B cell (primary cell): ENCODE measurements at regions not wholly inside any gene's neighbourhood (a gene's known extent, or its start where the extent isn't known, plus 50 kb on each side); places are given as distances from the start of the nearest gene placed in this dataset.

ENCODE experiments used
- ATAC-seq: fragments of 200-7000 bp; cut with Tn5 transposase; one replicate; pipeline ENCODE4 v1.10.0; 2021; ENCODE audit warnings: low read depth, mild to moderate bottlenecking, moderate number of reproducible peaks, moderate library complexity
- CTCF ChIA-PET: fragments of 350-600 bp; sonication (Branson Sonifier 250); formaldehyde crosslinking; loops from one replicate; lab custom pipeline; 2021; ENCODE audit warnings: antibody characterized with exemption, inconsistent platforms; lab: Charles Lee
- POLR2A ChIA-PET: fragments of 350-600 bp; sonication (Branson Sonifier 250); formaldehyde crosslinking; loops from one replicate; lab custom pipeline; 2021; ENCODE audit warnings: antibody characterized with exemption; lab: Charles Lee
- DNase-seq: peaks from one replicate; pipeline ENCODE4 v3.0.0; 2013
- H2AFZ ChIP-seq: 2 replicates; pipeline ENCODE4 v1.6.1; 2012; ENCODE audit warnings: mild to moderate bottlenecking, low read depth, low read length; ENCODE audit not compliant: insufficient read depth, poor library complexity, severe bottlenecking
- H3K27ac ChIP-seq, 2 donors: 1 replicate in 1 of 2; 2 replicates in 1 of 2; pipeline ENCODE4 v1.5.1; 2012 to 2013; ENCODE audit warnings: low read length in 2 of 2, mild to moderate bottlenecking in 2 of 2, moderate library complexity in 1 of 2
- H3K27me3 ChIP-seq, 4 experiments: fragments of 200-600 bp in 1 of 4; sonication (generic) in 1 of 4; replicated peaks in 1 of 4; 1 replicate in 2 of 4; 2 replicates in 2 of 4; pipeline versions ENCODE4 v1.6.1 to v1.7.0; 2013 to 2016; ENCODE audit warnings: low read length in 3 of 4, mild to moderate bottlenecking in 2 of 4, mixed read lengths in 1 of 4, moderate library complexity in 1 of 4; ENCODE audit not compliant: insufficient read depth in 4 of 4, control insufficient read depth in 3 of 4; ENCODE audit errors: control extremely low read depth in 1 of 4
- H3K36me3 ChIP-seq, 2 experiments: replicated peaks in 1 of 2; 1 replicate in 1 of 2; 2 replicates in 1 of 2; pipeline versions ENCODE4 v1.6.1 to v1.7.1; 2013; ENCODE audit warnings: low read length in 1 of 2; ENCODE audit not compliant: insufficient read depth in 2 of 2, control insufficient read depth in 1 of 2; ENCODE audit errors: control extremely low read depth in 1 of 2, extremely low read depth in 1 of 2
- H3K4me1 ChIP-seq, 2 donors: fragments of 200-600 bp in 1 of 2; sonication (generic) in 1 of 2; 1 replicate in 1 of 2; 2 replicates in 1 of 2; pipeline versions ENCODE4 v1.5.1 to v1.6.1; 2013 to 2017; ENCODE audit warnings: low read length in 2 of 2; ENCODE audit not compliant: control insufficient read depth in 2 of 2, insufficient read depth in 2 of 2
- H3K4me2 ChIP-seq: replicated peaks from 2 replicates; pipeline ENCODE3; 2012; ENCODE audit warnings: mild to moderate bottlenecking, low read depth, low read length; ENCODE audit not compliant: poor library complexity, severe bottlenecking
- H3K4me3 ChIP-seq, 5 experiments: fragments of 200-600 bp in 1 of 5; sonication (generic) in 1 of 5; 1 replicate in 3 of 5; 2 replicates in 2 of 5; pipeline versions ENCODE4 v1.5.1 to v1.7.0; 2011 to 2016; ENCODE audit warnings: low read length in 4 of 5, mild to moderate bottlenecking in 4 of 5, low read depth in 2 of 5, control low read depth in 1 of 5, moderate library complexity in 1 of 5; ENCODE audit not compliant: insufficient read depth in 1 of 5; ENCODE audit errors: control extremely low read depth in 1 of 5, extremely low read depth in 1 of 5
- H3K79me2 ChIP-seq: fragments of 200-600 bp; sonication (generic); one replicate; pipeline ENCODE4 v1.6.0; 2016; ENCODE audit warnings: low read length; ENCODE audit not compliant: control insufficient read depth, insufficient read depth
- H3K9ac ChIP-seq: fragments of 200-600 bp; sonication (generic); 2 replicates; pipeline ENCODE4 v1.6.1; 2017; ENCODE audit warnings: mild to moderate bottlenecking, low read length, moderate library complexity
- H3K9me3 ChIP-seq, 3 donors: one replicate each; pipeline versions ENCODE4 v1.6.1 to v1.7.1; 2013; ENCODE audit warnings: low read length in 2 of 3; ENCODE audit not compliant: control insufficient read depth in 2 of 3, insufficient read depth in 1 of 3; ENCODE audit errors: control extremely low read depth in 1 of 3
- H4K20me1 ChIP-seq: 2 replicates; pipeline ENCODE4 v1.6.0; 2012; ENCODE audit warnings: mild to moderate bottlenecking, low read length; ENCODE audit not compliant: insufficient read depth, control insufficient read depth, poor library complexity, severe bottlenecking
- H3K27ac Mint-ChIP-seq: one replicate; pipeline ENCODE4 v1.8.0; 2021; ENCODE audit warnings: mixed read lengths
- H3K27me3 Mint-ChIP-seq: one replicate; pipeline ENCODE4 v1.8.0; 2021; ENCODE audit warnings: mixed read lengths
- H3K4me1 Mint-ChIP-seq: one replicate; pipeline ENCODE4 v1.8.0; 2021; ENCODE audit warnings: mixed read lengths
- H3K4me3 Mint-ChIP-seq: one replicate; pipeline ENCODE4 v1.8.0; 2021; ENCODE audit warnings: mixed read lengths
- H3K9me3 Mint-ChIP-seq: one replicate; pipeline ENCODE4 v1.8.0; 2022; ENCODE audit warnings: mixed read lengths; ENCODE audit not compliant: insufficient read depth
- EZH2 ChIP-seq: IDR thresholded peaks from 2 replicates; pipeline ENCODE4 v1.6.1; 2012; ENCODE audit warnings: borderline replicate concordance, low read depth, mild to moderate bottlenecking, moderate library complexity, low read length; ENCODE audit not compliant: insufficient read depth, poor library complexity, severe bottlenecking
- WGBS: methylation state at CpG from one replicate; pipeline ENCODE4 v1.1.5; 2013; ENCODE audit warnings: missing lambda C conversion rate; ENCODE audit not compliant: insufficient coverage; 5-methylcytosine and 5-hydroxymethylcytosine counted together
- intact Hi-C: fragments of 100-400 bp; cut with micrococcal nuclease; formaldehyde crosslinking; loops from one replicate; pipeline ENCODE4 v1.10.0; 2022
- TF ChIP-seq, protein P1 (sequence below): fragments of 200-600 bp; IDR thresholded peaks from one replicate; pipeline ENCODE4 v1.8.0; 2022; ENCODE audit warnings: antibody characterized with exemption, mild to moderate bottlenecking

DNA sequence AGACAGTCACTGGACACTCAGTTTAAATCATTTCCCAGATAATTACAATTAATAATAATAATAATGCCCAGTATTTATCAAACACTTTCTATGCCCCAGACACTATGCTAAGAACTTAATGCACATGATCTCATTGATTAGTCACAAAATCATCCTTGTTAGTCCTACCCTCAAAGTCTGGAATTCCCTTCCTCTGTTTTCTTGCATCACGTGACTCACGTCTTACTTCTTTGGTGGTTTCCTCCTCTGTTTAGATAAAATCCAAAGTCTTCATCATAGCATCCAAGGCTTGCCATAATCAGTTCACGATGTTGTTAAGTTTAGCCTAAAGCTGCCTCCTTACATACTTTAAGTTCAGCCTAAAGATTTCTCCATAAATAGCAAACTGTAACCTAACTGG, 471.9 kb downstream of the PMP22 start:
- H3K9ac ChIP-seq = no peak overlapping the region
- no peak for ATAC-seq
- 94% methylated on average over 3 of the region's 3 CpGs for WGBS
- H3K79me2 ChIP-seq = no peaks in the 10 kb centered on the region
- Mint-ChIP-seq H3K4me3 (no peak overlapping the region), H3K27me3 (peaks cover 48% of the 10 kb centered on the region), H3K4me1 (peaks cover 19% of the 10 kb centered on the region), H3K9me3 (no peaks in the 10 kb centered on the region), H3K27ac (no peak overlapping the region)
- no peaks in the 10 kb centered on the region for H4K20me1 ChIP-seq
- H3K27me3 ChIP-seq = peaks cover 0 to 15% (median 5%) of the 10 kb centered on the region in 4 experiments
- no peaks in the 10 kb centered on the region for H3K36me3 ChIP-seq
- H3K9me3 ChIP-seq = no peaks in the 10 kb centered on the region
- CTCF ChIA-PET = no interaction called here
- H3K4me2 ChIP-seq = no peak overlapping the region
- H3K27ac ChIP-seq = no peak overlapping the region
- H2AFZ ChIP-seq = no peak overlapping the region
- intact Hi-C loops = no loop called here
- TF ChIP-seq, protein P1, sequence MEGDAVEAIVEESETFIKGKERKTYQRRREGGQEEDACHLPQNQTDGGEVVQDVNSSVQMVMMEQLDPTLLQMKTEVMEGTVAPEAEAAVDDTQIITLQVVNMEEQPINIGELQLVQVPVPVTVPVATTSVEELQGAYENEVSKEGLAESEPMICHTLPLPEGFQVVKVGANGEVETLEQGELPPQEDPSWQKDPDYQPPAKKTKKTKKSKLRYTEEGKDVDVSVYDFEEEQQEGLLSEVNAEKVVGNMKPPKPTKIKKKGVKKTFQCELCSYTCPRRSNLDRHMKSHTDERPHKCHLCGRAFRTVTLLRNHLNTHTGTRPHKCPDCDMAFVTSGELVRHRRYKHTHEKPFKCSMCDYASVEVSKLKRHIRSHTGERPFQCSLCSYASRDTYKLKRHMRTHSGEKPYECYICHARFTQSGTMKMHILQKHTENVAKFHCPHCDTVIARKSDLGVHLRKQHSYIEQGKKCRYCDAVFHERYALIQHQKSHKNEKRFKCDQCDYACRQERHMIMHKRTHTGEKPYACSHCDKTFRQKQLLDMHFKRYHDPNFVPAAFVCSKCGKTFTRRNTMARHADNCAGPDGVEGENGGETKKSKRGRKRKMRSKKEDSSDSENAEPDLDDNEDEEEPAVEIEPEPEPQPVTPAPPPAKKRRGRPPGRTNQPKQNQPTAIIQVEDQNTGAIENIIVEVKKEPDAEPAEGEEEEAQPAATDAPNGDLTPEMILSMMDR = no peak
- TF ChIP-seq EZH2 = no peak
- H3K4me3 ChIP-seq = no peak overlapping the region
- peaks cover 9% of the 10 kb centered on the region in 2 donors for H3K4me1 ChIP-seq
- DNase-seq = no peak
- POLR2A ChIA-PET = no interaction called here

DNA sequence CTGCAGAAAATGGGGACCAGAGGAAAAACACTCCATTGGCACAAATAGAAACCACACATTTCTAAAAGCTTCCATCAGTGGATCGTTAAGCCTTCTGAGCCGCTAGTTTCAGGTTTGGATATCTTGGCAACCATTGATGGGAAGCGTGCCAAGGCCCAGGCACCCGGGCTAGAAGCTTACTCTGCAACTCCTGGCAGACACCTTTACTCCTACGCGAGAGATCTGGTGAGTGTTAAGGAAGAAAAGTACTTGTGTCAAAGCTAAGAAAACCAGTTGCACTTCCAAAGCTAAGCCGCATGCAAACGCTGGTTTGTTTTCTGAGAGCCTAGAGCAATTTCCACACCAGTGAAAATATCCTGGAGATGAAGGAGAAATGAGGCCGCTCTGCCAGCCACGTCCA, 472.4 kb downstream of the PMP22 start:
- WGBS = 96% methylated on average over 4 of the region's 10 CpGs
- intact Hi-C loops = no loop called here
- no peak overlapping the region for H3K27ac ChIP-seq
- TF ChIP-seq, protein P1 = no peak
- TF ChIP-seq EZH2 = no peak
- peaks cover 48% of the 10 kb centered on the region for H3K27me3 Mint-ChIP-seq
- ChIA-PET POLR2A (no interaction called here), CTCF (interaction anchor here (0.6 kb wide), 1 partner anchor 1110 kb away, joined by 3 read pairs; no protein-coding TSS in a partner anchor)
- peaks cover 9% of the 10 kb centered on the region in 2 donors for H3K4me1 ChIP-seq
- H3K36me3 ChIP-seq = no peaks in the 10 kb centered on the region
- H3K9me3 ChIP-seq = no peaks in the 10 kb centered on the region
- DNase-seq (no peak), ATAC-seq (no peak)
- H3K4me1 Mint-ChIP-seq = peaks cover 19% of the 10 kb centered on the region
- H3K4me2 ChIP-seq = no peak overlapping the region
- H3K4me3 Mint-ChIP-seq = no peak overlapping the region
- H3K27me3 ChIP-seq = peaks cover 0 to 15% (median 5%) of the 10 kb centered on the region in 4 experiments
- no peaks in the 10 kb centered on the region for H4K20me1 ChIP-seq
- no peak overlapping the region for H3K4me3 ChIP-seq
- no peak overlapping the region for H2AFZ ChIP-seq
- no peaks in the 10 kb centered on the region for H3K79me2 ChIP-seq
- no peak overlapping the region for H3K9ac ChIP-seq
- no peak overlapping the region for H3K27ac Mint-ChIP-seq
- H3K9me3 Mint-ChIP-seq = no peaks in the 10 kb centered on the region
